A549 (cell line): ENCODE measurements at regions not wholly inside any gene's neighbourhood (a gene's known extent, or its start where the extent isn't known, plus 50 kb on each side); places are given as distances from the start of the nearest gene placed in this dataset.

Experiments
- ATAC-seq, 2 experiments: fragments of 200-7000 bp in 1 of 2; fragments of >200 bp in 1 of 2; cut with Nextera tagmentation in 1 of 2; cut with Tn5 transposase in 1 of 2; 3 replicates each; pipeline versions ENCODE4 v1.8.0 to v1.9.1; 2018 to 2020; ENCODE audit warnings: mild to moderate bottlenecking in 1 of 2, moderate library complexity in 1 of 2
- CTCF ChIA-PET: fragments of 300-600 bp; sonication (Branson Sonifier 250); formaldehyde crosslinking; extraction: SDS; loops from one replicate; lab custom pipeline; 2021; ENCODE audit warnings: antibody characterized with exemption, inconsistent platforms; lab: Yijun Ruan, JAX
- POLR2A ChIA-PET: fragments of 350-600 bp; formaldehyde crosslinking; extraction: SDS; loops from one replicate; lab custom pipeline; 2021; ENCODE audit warnings: antibody characterized with exemption, inconsistent platforms; lab: Yijun Ruan, JAX
- DNase-seq, 2 experiments: peaks; one replicate each; pipeline versions ENCODE4 v3.0.0 to v3.0.0-alpha.2; 2011 to 2016; ENCODE audit warnings: low read depth in 1 of 2, low spot score in 1 of 2
- FAIRE-seq: peaks from 2 replicates; lab custom pipeline; 2011; peaks lifted over from hg19 to GRCh38; lab: Jason Lieb, UNC
- H3K27ac ChIP-seq, 2 experiments: fragments of >200 bp; sonication (Bioruptor Twin); formaldehyde crosslinking; 3 replicates each; pipeline ENCODE4 v1.5.1; 2016 to 2017
- H3K4me1 ChIP-seq: fragments of >200 bp; sonication (Bioruptor Twin); formaldehyde crosslinking; 3 replicates; pipeline ENCODE4 v1.6.1; 2016
- H3K4me2 ChIP-seq: fragments of >200 bp; sonication (Bioruptor Twin); formaldehyde crosslinking; 3 replicates; pipeline ENCODE4 v1.6.1; 2016
- H3K4me3 ChIP-seq: fragments of >200 bp; sonication (Bioruptor Twin); formaldehyde crosslinking; 3 replicates; pipeline ENCODE4 v1.5.1; 2016
- H3K9me3 ChIP-seq: fragments of >200 bp; sonication (Bioruptor Twin); formaldehyde crosslinking; 3 replicates; pipeline ENCODE4 v1.6.1; 2016
- CBX8 ChIP-seq: fragments of 200-600 bp; sonication (generic); IDR thresholded peaks from 2 replicates; pipeline ENCODE4 v1.6.1; 2016
- CEBPB ChIP-seq, 2 experiments: fragments of >200 bp in 1 of 2; sonication (Bioruptor Twin) in 1 of 2; formaldehyde crosslinking in 1 of 2; IDR thresholded peaks; 2 replicates each; pipeline ENCODE4 v1.6.1; 2012 to 2016
- CHD2 ChIP-seq: fragments of 150-350 bp; IDR thresholded peaks from 2 replicates; pipeline ENCODE4 v1.6.1; 2014; ENCODE audit warnings: low read length; ENCODE audit not compliant: partially characterized antibody
- EP300 ChIP-seq, 2 experiments: fragments of >200 bp; sonication (Bioruptor Twin); formaldehyde crosslinking; IDR thresholded peaks; 2 replicates in 1 of 2; 3 replicates in 1 of 2; pipeline ENCODE4 v1.6.1; 2016 to 2017
- FOSB ChIP-seq: fragments of 250-450 bp; sonication (Bioruptor Pico); IDR thresholded peaks from 2 replicates; pipeline ENCODE4 v1.5.0; 2020; ENCODE audit warnings: mild to moderate bottlenecking, moderate library complexity
- FOSL2 ChIP-seq, 2 experiments: fragments of 450-650 bp in 1 of 2; fragments of >200 bp in 1 of 2; sonication (Bioruptor Twin) in 1 of 2; formaldehyde crosslinking; IDR thresholded peaks; 2 replicates each; pipeline versions ENCODE4 v1.5.0 to v1.6.1; 2016 to 2020; ENCODE audit warnings: mild to moderate bottlenecking in 1 of 2, moderate library complexity in 1 of 2
- FOXS1 ChIP-seq: fragments of 250-450 bp; sonication (Bioruptor Pico); IDR thresholded peaks from 2 replicates; pipeline ENCODE4 v1.5.0; 2020; ENCODE audit warnings: mild to moderate bottlenecking, moderate library complexity
- HEYL ChIP-seq: fragments of 250-450 bp; sonication (Bioruptor Pico); IDR thresholded peaks from 2 replicates; pipeline ENCODE4 v1.8.0; 2021; ENCODE audit warnings: mild to moderate bottlenecking, moderate library complexity
- HOXB13 ChIP-seq: fragments of 250-450 bp; sonication (Bioruptor Pico); IDR thresholded peaks from 2 replicates; pipeline ENCODE4 v1.5.0; 2020; ENCODE audit warnings: low read depth, mild to moderate bottlenecking, moderate library complexity
- KDM1A ChIP-seq: fragments of 200-600 bp; sonication (generic); IDR thresholded peaks from 2 replicates; pipeline ENCODE4 v1.6.1; 2016; ENCODE audit warnings: low read depth, mild to moderate bottlenecking
- MYC ChIP-seq: IDR thresholded peaks from 2 replicates; pipeline ENCODE4 v1.6.1; 2012; ENCODE audit warnings: mild to moderate bottlenecking, inconsistent platforms, low read length, improper control_type of control experiment, borderline replicate concordance
- NR3C1 ChIP-seq: fragments of >200 bp; sonication (Bioruptor Twin); formaldehyde crosslinking; IDR thresholded peaks from 3 replicates; pipeline ENCODE4 v1.6.1; 2017
- PHF8 ChIP-seq: fragments of 200-600 bp; sonication (generic); IDR thresholded peaks from 2 replicates; pipeline ENCODE4 v1.6.1; 2016; ENCODE audit warnings: low read depth, mild to moderate bottlenecking, antibody characterized with exemption, moderate library complexity, borderline replicate concordance
- RARB ChIP-seq: fragments of 250-450 bp; sonication (Bioruptor Pico); IDR thresholded peaks from 2 replicates; pipeline ENCODE4 v1.8.0; 2021; ENCODE audit warnings: mild to moderate bottlenecking, moderate library complexity
- SMC3 ChIP-seq: fragments of >200 bp; sonication (Bioruptor Twin); formaldehyde crosslinking; IDR thresholded peaks from 3 replicates; pipeline ENCODE4 v1.6.1; 2018; ENCODE audit warnings: inconsistent platforms
- TFCP2L1 ChIP-seq: fragments of 250-450 bp; sonication (Bioruptor Pico); IDR thresholded peaks from 2 replicates; pipeline ENCODE4 v1.5.0; 2021; ENCODE audit warnings: mild to moderate bottlenecking
- TP53 ChIP-seq: fragments of 250-450 bp; sonication (Bioruptor Pico); IDR thresholded peaks from 2 replicates; pipeline ENCODE4 v1.5.0; 2021; ENCODE audit warnings: mild to moderate bottlenecking, moderate library complexity
- ZNF302 ChIP-seq: fragments of 250-450 bp; sonication (Bioruptor Pico); IDR thresholded peaks from 2 replicates; pipeline ENCODE4 v1.9.0; 2021; ENCODE audit warnings: inconsistent platforms, mild to moderate bottlenecking, moderate library complexity
- ZSCAN20 ChIP-seq: fragments of 250-450 bp; sonication (Bioruptor Pico); IDR thresholded peaks from 2 replicates; pipeline ENCODE4 v1.8.0; 2022; ENCODE audit warnings: mild to moderate bottlenecking, moderate library complexity
- whole genome bisulfite sequencing: methylation state at CpG from one replicate; pipeline ENCODE4 v1.1.6; 2017; ENCODE audit errors: missing lambda C conversion rate; 5-methylcytosine and 5-hydroxymethylcytosine counted together
- TF ChIP-seq, protein P1 (sequence below): fragments of >200 bp; sonication (Bioruptor Twin); formaldehyde crosslinking; IDR thresholded peaks from 2 replicates; pipeline ENCODE4 v1.6.1; 2016
- TF ChIP-seq, protein P2 (sequence below): IDR thresholded peaks from 2 replicates; pipeline ENCODE4 v1.6.1; 2012
- TF ChIP-seq, protein P3 (sequence below): fragments of 200-600 bp; sonication (generic); IDR thresholded peaks from 2 replicates; pipeline ENCODE4 v1.6.1; 2016; ENCODE audit warnings: antibody characterized with exemption, mild to moderate bottlenecking, moderate library complexity
- TF ChIP-seq, protein P4 (sequence below): fragments of 250-450 bp; sonication (Bioruptor Pico); IDR thresholded peaks from 2 replicates; pipeline ENCODE4 v1.5.0; 2020; ENCODE audit warnings: low read depth, mild to moderate bottlenecking, moderate library complexity
- TF ChIP-seq, protein P5 (sequence below): fragments of >200 bp; sonication (Bioruptor Twin); formaldehyde crosslinking; IDR thresholded peaks from 3 replicates; pipeline ENCODE4 v1.6.1; 2016
- TF ChIP-seq, protein P6 (sequence below): IDR thresholded peaks from 2 replicates; pipeline ENCODE4 v1.6.1; 2012
- TF ChIP-seq, protein P7 (sequence below): IDR thresholded peaks from 2 replicates; pipeline ENCODE4 v1.6.1; 2012; ENCODE audit warnings: low read depth, borderline replicate concordance

DNA sequence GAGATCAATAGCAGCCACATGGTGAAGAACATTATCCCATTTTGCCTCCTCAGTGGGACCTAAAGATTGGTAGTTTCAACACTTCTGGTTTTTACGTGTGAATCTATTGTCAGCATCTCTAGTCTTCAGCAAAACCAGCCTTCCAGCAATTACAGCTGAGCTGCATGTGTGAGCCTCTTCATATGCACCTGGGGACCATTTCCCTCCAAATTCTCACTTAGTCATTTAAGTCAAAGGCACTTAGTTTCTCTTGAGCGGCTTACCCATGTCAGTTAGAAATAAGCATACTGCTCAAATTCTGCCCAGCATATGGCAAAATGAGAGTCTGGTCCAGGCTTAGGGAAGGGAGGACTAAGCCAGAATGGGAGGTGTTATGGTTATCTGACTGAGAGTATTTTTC lies 99.7 kb upstream of the NXPH2 start:
- Histone ChIP-seq H3K9me3 (no peaks in the 10 kb centered on the region), H3K4me1 (no peaks in the 10 kb centered on the region), H3K4me3 (no peak overlapping the region), H3K27ac (no peak overlapping the region), H3K4me2 (no peak overlapping the region)
- POLR2A ChIA-PET = no interaction called here
- no peak for DNase-seq
- 5% methylated on average over 2 of the region's 2 CpGs for WGBS
- no peak; a peak in 1 of 6 replicates for ATAC-seq
- CTCF ChIA-PET = no interaction called here
- FAIRE-seq = no peak
- TF ChIP-seq HOXB13 (CRISPR knock-in tag) (no peak), CBX8 (no peak), TP53 (no peak), FOSB (no peak), CEBPB (IDR thresholded peaks at IDR 0.05) (no peak), PHF8 (no peak), FOSL2 (IDR thresholded peaks at IDR 0.05) (no peak), FOSL2 (CRISPR knock-in tag; IDR thresholded peaks at IDR 0.05) (no peak), HEYL (CRISPR knock-in tag) (no peak), SMC3 (no peak), ZSCAN20 (CRISPR knock-in tag) (no peak), NR3C1 (no peak)
- TF ChIP-seq, protein P1, sequence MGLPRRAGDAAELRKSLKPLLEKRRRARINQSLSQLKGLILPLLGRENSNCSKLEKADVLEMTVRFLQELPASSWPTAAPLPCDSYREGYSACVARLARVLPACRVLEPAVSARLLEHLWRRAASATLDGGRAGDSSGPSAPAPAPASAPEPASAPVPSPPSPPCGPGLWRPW = no peak
- TF ChIP-seq, protein P2, sequence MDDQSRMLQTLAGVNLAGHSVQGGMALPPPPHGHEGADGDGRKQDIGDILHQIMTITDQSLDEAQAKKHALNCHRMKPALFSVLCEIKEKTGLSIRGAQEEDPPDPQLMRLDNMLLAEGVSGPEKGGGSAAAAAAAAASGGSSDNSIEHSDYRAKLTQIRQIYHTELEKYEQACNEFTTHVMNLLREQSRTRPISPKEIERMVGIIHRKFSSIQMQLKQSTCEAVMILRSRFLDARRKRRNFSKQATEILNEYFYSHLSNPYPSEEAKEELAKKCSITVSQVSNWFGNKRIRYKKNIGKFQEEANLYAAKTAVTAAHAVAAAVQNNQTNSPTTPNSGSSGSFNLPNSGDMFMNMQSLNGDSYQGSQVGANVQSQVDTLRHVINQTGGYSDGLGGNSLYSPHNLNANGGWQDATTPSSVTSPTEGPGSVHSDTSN = no peak

DNA sequence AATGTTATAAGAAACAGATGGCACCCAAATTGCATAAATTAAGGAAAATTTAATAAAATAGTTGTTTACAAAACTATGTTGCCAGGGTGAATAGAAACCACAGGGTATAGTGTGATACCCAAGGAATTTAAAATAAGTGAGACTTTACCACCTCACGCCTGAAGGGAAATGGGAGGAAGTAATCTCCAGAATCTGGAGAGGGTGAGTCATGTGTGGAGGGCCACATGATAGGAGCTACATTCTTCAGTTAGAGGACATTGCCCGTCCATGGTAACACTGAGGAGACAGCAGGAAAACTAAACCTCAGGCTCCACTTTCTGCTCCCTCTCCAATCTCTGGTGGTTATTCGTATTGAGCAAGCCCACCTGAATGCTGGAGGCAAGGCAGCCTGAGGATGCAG lies 97.2 kb upstream of the NXPH2 start:
- POLR2A ChIA-PET = no interaction called here
- ATAC-seq = no peak
- DNase-seq = no peak
- TF ChIP-seq, protein P3, sequence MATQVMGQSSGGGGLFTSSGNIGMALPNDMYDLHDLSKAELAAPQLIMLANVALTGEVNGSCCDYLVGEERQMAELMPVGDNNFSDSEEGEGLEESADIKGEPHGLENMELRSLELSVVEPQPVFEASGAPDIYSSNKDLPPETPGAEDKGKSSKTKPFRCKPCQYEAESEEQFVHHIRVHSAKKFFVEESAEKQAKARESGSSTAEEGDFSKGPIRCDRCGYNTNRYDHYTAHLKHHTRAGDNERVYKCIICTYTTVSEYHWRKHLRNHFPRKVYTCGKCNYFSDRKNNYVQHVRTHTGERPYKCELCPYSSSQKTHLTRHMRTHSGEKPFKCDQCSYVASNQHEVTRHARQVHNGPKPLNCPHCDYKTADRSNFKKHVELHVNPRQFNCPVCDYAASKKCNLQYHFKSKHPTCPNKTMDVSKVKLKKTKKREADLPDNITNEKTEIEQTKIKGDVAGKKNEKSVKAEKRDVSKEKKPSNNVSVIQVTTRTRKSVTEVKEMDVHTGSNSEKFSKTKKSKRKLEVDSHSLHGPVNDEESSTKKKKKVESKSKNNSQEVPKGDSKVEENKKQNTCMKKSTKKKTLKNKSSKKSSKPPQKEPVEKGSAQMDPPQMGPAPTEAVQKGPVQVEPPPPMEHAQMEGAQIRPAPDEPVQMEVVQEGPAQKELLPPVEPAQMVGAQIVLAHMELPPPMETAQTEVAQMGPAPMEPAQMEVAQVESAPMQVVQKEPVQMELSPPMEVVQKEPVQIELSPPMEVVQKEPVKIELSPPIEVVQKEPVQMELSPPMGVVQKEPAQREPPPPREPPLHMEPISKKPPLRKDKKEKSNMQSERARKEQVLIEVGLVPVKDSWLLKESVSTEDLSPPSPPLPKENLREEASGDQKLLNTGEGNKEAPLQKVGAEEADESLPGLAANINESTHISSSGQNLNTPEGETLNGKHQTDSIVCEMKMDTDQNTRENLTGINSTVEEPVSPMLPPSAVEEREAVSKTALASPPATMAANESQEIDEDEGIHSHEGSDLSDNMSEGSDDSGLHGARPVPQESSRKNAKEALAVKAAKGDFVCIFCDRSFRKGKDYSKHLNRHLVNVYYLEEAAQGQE = no peak
- TF ChIP-seq KDM1A = no peak
- no peak for TF ChIP-seq EP300 (IDR thresholded peaks at IDR 0.05)
- no peak for TF ChIP-seq FOSB
- no peak for TF ChIP-seq PHF8
- TF ChIP-seq, protein P4, sequence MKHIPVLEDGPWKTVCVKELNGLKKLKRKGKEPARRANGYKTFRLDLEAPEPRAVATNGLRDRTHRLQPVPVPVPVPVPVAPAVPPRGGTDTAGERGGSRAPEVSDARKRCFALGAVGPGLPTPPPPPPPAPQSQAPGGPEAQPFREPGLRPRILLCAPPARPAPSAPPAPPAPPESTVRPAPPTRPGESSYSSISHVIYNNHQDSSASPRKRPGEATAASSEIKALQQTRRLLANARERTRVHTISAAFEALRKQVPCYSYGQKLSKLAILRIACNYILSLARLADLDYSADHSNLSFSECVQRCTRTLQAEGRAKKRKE = no peak
- TF ChIP-seq ZSCAN20 (CRISPR knock-in tag) = no peak
- TF ChIP-seq FOXS1 = no peak
- TF ChIP-seq ZNF302 = no peak
- no peak for TF ChIP-seq HEYL (CRISPR knock-in tag)
- TF ChIP-seq MYC = no peak
- TF ChIP-seq RARB (CRISPR knock-in tag) = no peak
- TF ChIP-seq CHD2 = no peak
- no peak for TF ChIP-seq TFCP2L1 (CRISPR knock-in tag)
- TF ChIP-seq, protein P5, sequence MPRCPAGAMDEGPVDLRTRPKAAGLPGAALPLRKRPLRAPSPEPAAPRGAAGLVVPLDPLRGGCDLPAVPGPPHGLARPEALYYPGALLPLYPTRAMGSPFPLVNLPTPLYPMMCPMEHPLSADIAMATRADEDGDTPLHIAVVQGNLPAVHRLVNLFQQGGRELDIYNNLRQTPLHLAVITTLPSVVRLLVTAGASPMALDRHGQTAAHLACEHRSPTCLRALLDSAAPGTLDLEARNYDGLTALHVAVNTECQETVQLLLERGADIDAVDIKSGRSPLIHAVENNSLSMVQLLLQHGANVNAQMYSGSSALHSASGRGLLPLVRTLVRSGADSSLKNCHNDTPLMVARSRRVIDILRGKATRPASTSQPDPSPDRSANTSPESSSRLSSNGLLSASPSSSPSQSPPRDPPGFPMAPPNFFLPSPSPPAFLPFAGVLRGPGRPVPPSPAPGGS = no peak
- TF ChIP-seq TP53 = no peak
- TF ChIP-seq, protein P6, sequence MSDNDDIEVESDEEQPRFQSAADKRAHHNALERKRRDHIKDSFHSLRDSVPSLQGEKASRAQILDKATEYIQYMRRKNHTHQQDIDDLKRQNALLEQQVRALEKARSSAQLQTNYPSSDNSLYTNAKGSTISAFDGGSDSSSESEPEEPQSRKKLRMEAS = no peak
- TF ChIP-seq, protein P7, sequence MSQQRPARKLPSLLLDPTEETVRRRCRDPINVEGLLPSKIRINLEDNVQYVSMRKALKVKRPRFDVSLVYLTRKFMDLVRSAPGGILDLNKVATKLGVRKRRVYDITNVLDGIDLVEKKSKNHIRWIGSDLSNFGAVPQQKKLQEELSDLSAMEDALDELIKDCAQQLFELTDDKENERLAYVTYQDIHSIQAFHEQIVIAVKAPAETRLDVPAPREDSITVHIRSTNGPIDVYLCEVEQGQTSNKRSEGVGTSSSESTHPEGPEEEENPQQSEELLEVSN = no peak
- no peak for FAIRE-seq
- Histone ChIP-seq H3K4me3 (no peak overlapping the region), H3K9me3 (no peaks in the 10 kb centered on the region), H3K4me1 (no peaks in the 10 kb centered on the region), H3K27ac (no peak overlapping the region), H3K4me2 (no peak overlapping the region)
- 26% methylated on average over 3 of the region's 3 CpGs for WGBS
- CTCF ChIA-PET = no interaction called here
